A549 (cell line): ENCODE measurements at regions not wholly inside any gene's neighbourhood (a gene's known extent, or its start where the extent isn't known, plus 50 kb on each side); places are given as distances from the start of the nearest gene placed in this dataset.

Experiments used
- ATAC-seq, 2 experiments: fragments of 200-7000 bp in 1 of 2; fragments of >200 bp in 1 of 2; cut with Nextera tagmentation in 1 of 2; cut with Tn5 transposase in 1 of 2; 3 replicates each; pipeline versions ENCODE4 v1.8.0 to v1.9.1; 2018 to 2020; ENCODE audit warnings: mild to moderate bottlenecking in 1 of 2, moderate library complexity in 1 of 2
- CTCF ChIA-PET: fragments of 300-600 bp; sonication (Branson Sonifier 250); formaldehyde crosslinking; extraction: SDS; loops from one replicate; lab custom pipeline; 2021; ENCODE audit warnings: antibody characterized with exemption, inconsistent platforms; lab: Yijun Ruan, JAX
- POLR2A ChIA-PET: fragments of 350-600 bp; formaldehyde crosslinking; extraction: SDS; loops from one replicate; lab custom pipeline; 2021; ENCODE audit warnings: antibody characterized with exemption, inconsistent platforms; lab: Yijun Ruan, JAX
- DNase-seq, 2 experiments: peaks; one replicate each; pipeline versions ENCODE4 v3.0.0 to v3.0.0-alpha.2; 2011 to 2016; ENCODE audit warnings: low read depth in 1 of 2, low spot score in 1 of 2
- FAIRE-seq: peaks from 2 replicates; lab custom pipeline; 2011; peaks lifted over from hg19 to GRCh38; lab: Jason Lieb, UNC
- H3K27ac ChIP-seq, 2 experiments: fragments of >200 bp; sonication (Bioruptor Twin); formaldehyde crosslinking; 3 replicates each; pipeline ENCODE4 v1.5.1; 2016 to 2017
- H3K4me1 ChIP-seq: fragments of >200 bp; sonication (Bioruptor Twin); formaldehyde crosslinking; 3 replicates; pipeline ENCODE4 v1.6.1; 2016
- H3K4me2 ChIP-seq: fragments of >200 bp; sonication (Bioruptor Twin); formaldehyde crosslinking; 3 replicates; pipeline ENCODE4 v1.6.1; 2016
- H3K4me3 ChIP-seq: fragments of >200 bp; sonication (Bioruptor Twin); formaldehyde crosslinking; 3 replicates; pipeline ENCODE4 v1.5.1; 2016
- H3K9me3 ChIP-seq: fragments of >200 bp; sonication (Bioruptor Twin); formaldehyde crosslinking; 3 replicates; pipeline ENCODE4 v1.6.1; 2016
- CBX2 ChIP-seq: fragments of 200-600 bp; sonication (generic); IDR thresholded peaks from 2 replicates; pipeline ENCODE4 v1.6.1; 2016; ENCODE audit warnings: low read depth, mild to moderate bottlenecking, borderline replicate concordance
- CHD2 ChIP-seq: fragments of 150-350 bp; IDR thresholded peaks from 2 replicates; pipeline ENCODE4 v1.6.1; 2014; ENCODE audit warnings: low read length; ENCODE audit not compliant: partially characterized antibody
- CHD4 ChIP-seq: fragments of 200-600 bp; sonication (generic); IDR thresholded peaks from 2 replicates; pipeline ENCODE4 v1.6.1; 2016; ENCODE audit warnings: antibody characterized with exemption, mild to moderate bottlenecking, borderline replicate concordance
- EHMT2 ChIP-seq: fragments of 200-600 bp; sonication (generic); IDR thresholded peaks from 2 replicates; pipeline ENCODE4 v1.6.1; 2016; ENCODE audit warnings: antibody characterized with exemption, low read depth, mild to moderate bottlenecking, moderate library complexity
- FOXS1 ChIP-seq: fragments of 250-450 bp; sonication (Bioruptor Pico); IDR thresholded peaks from 2 replicates; pipeline ENCODE4 v1.5.0; 2020; ENCODE audit warnings: mild to moderate bottlenecking, moderate library complexity
- HMGXB4 ChIP-seq: fragments of 250-450 bp; sonication (Bioruptor Pico); IDR thresholded peaks from 2 replicates; pipeline ENCODE4 v1.5.0; 2021; ENCODE audit warnings: mild to moderate bottlenecking, moderate library complexity, borderline replicate concordance
- HOXA7 ChIP-seq: fragments of 250-450 bp; sonication (Bioruptor Pico); IDR thresholded peaks from 2 replicates; pipeline ENCODE4 v1.5.0; 2020; ENCODE audit warnings: mild to moderate bottlenecking, moderate library complexity
- JUN ChIP-seq, 2 experiments: fragments of >200 bp; sonication (Bioruptor Twin); formaldehyde crosslinking; IDR thresholded peaks; 2 replicates in 1 of 2; 3 replicates in 1 of 2; pipeline ENCODE4 v1.6.1; 2016 to 2017
- JUNB ChIP-seq: fragments of >200 bp; sonication (Bioruptor Twin); formaldehyde crosslinking; IDR thresholded peaks from 2 replicates; pipeline ENCODE4 v1.6.1; 2016
- MAFK ChIP-seq: fragments of 450-650 bp; IDR thresholded peaks from 2 replicates; pipeline ENCODE4 v1.6.1; 2014; ENCODE audit not compliant: partially characterized antibody
- MAZ ChIP-seq: fragments of 150-350 bp; IDR thresholded peaks from 2 replicates; pipeline ENCODE4 v1.6.1; 2014; ENCODE audit warnings: antibody characterized with exemption, low read depth, low read length, borderline replicate concordance
- NPAS2 ChIP-seq: fragments of 250-450 bp; sonication (Bioruptor Pico); IDR thresholded peaks from 2 replicates; pipeline ENCODE4 v1.8.0; 2022; ENCODE audit warnings: mild to moderate bottlenecking, moderate library complexity, borderline replicate concordance
- RAD21 ChIP-seq, 2 experiments: fragments of >200 bp in 1 of 2; sonication (Bioruptor Twin) in 1 of 2; formaldehyde crosslinking in 1 of 2; IDR thresholded peaks in 1 of 2; conservative IDR thresholded peaks in 1 of 2; 2 replicates in 1 of 2; 3 replicates in 1 of 2; pipeline ENCODE4 v1.6.1; 2012 to 2018; ENCODE audit warnings: inconsistent platforms in 1 of 2
- RARB ChIP-seq: fragments of 250-450 bp; sonication (Bioruptor Pico); IDR thresholded peaks from 2 replicates; pipeline ENCODE4 v1.8.0; 2021; ENCODE audit warnings: mild to moderate bottlenecking, moderate library complexity
- REST ChIP-seq: fragments of 200-600 bp; sonication (generic); IDR thresholded peaks from 2 replicates; pipeline ENCODE4 v1.6.1; 2016; ENCODE audit warnings: antibody characterized with exemption, mild to moderate bottlenecking, moderate library complexity
- RFX5 ChIP-seq: fragments of 450-650 bp; IDR thresholded peaks from 2 replicates; pipeline ENCODE4 v1.7.1; 2014; ENCODE audit warnings: antibody characterized with exemption, mild to moderate bottlenecking, moderate library complexity
- RNF2 ChIP-seq: fragments of 200-600 bp; sonication (generic); IDR thresholded peaks from 2 replicates; pipeline ENCODE4 v1.6.1; 2016; ENCODE audit warnings: low read depth, mild to moderate bottlenecking, antibody characterized with exemption, moderate library complexity, borderline replicate concordance
- TFCP2L1 ChIP-seq: fragments of 250-450 bp; sonication (Bioruptor Pico); IDR thresholded peaks from 2 replicates; pipeline ENCODE4 v1.5.0; 2021; ENCODE audit warnings: mild to moderate bottlenecking
- TP53 ChIP-seq: fragments of 250-450 bp; sonication (Bioruptor Pico); IDR thresholded peaks from 2 replicates; pipeline ENCODE4 v1.5.0; 2021; ENCODE audit warnings: mild to moderate bottlenecking, moderate library complexity
- WGBS: methylation state at CpG from one replicate; pipeline ENCODE4 v1.1.6; 2017; ENCODE audit errors: missing lambda C conversion rate; 5-methylcytosine and 5-hydroxymethylcytosine counted together
- TF ChIP-seq, protein P1 (sequence below): IDR thresholded peaks from 2 replicates; pipeline ENCODE4 v1.6.1; 2012; ENCODE audit warnings: low read depth, borderline replicate concordance
- TF ChIP-seq, protein P2 (sequence below): IDR thresholded peaks from 2 replicates; pipeline ENCODE4 v1.6.1; 2012

DNA sequence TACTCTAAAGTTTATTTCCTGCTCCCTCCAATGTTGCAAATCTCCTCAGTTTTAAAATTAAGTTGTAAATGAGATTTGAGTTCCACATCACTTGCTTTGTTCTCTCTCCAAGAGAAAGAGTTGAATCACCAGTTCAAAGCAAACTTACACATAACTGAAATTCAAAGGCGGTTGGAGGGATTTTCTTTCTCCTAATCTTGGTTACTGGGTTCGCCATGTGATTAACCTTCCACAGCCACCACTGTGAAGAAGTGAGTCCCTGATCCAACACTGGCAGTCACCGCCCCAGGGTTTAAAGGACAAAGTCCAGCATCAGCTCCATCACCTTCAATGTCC lies 247.1 kb downstream of the MYCN start:
- FAIRE-seq, result no peak
- no peak for DNase-seq
- H3K4me3 ChIP-seq, result no peak overlapping the region
- WGBS, result 42% methylated on average over 3 of the region's 3 CpGs
- H3K9me3 ChIP-seq, result peaks cover 2% of the 10 kb centered on the region; the same call in 1 of the 3 replicates
- H3K4me2 ChIP-seq, result no peak overlapping the region
- ChIA-PET CTCF (no interaction called here), POLR2A (no interaction called here)
- ATAC-seq, result no peak
- H3K4me1 ChIP-seq, result no peaks in the 10 kb centered on the region
- TF ChIP-seq TP53 (CRISPR knock-in tag), result no peak
- TF ChIP-seq TFCP2L1 (CRISPR knock-in tag), result no peak
- no peak overlapping the region for H3K27ac ChIP-seq

DNA sequence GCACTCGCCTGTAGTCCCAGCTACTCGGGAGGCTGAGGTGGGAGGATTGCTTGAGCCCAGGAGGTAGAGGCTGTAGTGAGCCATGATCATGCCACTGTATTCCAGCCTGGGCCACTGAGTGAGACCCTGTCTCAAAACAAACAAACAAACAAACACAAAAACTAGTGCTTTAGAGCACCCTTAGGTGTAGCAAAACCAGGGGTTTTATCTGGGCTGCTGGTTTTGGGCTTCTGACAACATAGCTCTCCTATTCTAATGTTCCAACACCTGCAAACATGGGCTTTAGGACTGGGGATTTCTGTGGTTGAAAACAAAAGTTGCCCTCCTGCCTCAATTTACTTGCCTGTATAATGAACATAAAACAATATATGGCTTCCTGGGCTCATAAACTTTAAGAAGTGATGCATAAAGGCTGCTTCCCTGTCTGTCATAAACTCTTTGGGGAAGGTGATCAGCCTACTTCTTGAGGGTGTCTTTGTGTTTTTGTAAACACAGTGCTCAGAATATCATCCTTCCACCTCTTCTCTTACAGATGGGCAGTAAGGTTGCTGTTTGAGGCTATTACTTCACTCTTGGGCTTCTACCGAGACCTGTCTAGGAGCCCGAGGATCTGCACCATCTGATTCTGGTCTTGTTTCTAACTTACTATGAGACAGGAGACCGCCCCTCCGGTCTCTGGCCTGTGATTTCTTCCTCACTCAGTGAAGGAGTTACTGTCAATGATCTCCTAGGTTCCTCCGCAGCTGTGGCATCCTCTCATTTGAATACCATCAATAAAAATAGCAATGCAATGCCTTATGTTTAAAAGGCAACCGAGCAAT lies 246.5 kb downstream of the MYCN start:
- Histone ChIP-seq H3K4me1 (no peaks in the 10 kb centered on the region), H3K9me3 (no peaks in the 10 kb centered on the region), H3K4me2 (no peak overlapping the region), H3K4me3 (no peak overlapping the region)
- 45% methylated on average over 8 of the region's 8 CpGs for WGBS
- ATAC-seq (no peak), DNase-seq (no peak)
- POLR2A ChIA-PET, result no interaction called here
- CTCF ChIA-PET, result no interaction called here
- TF ChIP-seq CBX2 (no peak), RAD21 (conservative IDR thresholded peaks at IDR 0.05 in 1 of 2, IDR thresholded peaks at IDR 0.05 in 1 of 2) (no peak), JUNB (no peak), MAZ (no peak), RARB (CRISPR knock-in tag) (no peak), HOXA7 (CRISPR knock-in tag) (no peak), MAFK (no peak), RNF2 (no peak), CHD4 (no peak), EHMT2 (no peak), NPAS2 (CRISPR knock-in tag) (no peak), REST (no peak), FOXS1 (CRISPR knock-in tag) (no peak)
- TF ChIP-seq, protein P1, sequence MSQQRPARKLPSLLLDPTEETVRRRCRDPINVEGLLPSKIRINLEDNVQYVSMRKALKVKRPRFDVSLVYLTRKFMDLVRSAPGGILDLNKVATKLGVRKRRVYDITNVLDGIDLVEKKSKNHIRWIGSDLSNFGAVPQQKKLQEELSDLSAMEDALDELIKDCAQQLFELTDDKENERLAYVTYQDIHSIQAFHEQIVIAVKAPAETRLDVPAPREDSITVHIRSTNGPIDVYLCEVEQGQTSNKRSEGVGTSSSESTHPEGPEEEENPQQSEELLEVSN, result no peak
- TF ChIP-seq, all 56 proteins: peak for 0
- no peak for FAIRE-seq
- H3K27ac ChIP-seq, result no peak overlapping the region

DNA sequence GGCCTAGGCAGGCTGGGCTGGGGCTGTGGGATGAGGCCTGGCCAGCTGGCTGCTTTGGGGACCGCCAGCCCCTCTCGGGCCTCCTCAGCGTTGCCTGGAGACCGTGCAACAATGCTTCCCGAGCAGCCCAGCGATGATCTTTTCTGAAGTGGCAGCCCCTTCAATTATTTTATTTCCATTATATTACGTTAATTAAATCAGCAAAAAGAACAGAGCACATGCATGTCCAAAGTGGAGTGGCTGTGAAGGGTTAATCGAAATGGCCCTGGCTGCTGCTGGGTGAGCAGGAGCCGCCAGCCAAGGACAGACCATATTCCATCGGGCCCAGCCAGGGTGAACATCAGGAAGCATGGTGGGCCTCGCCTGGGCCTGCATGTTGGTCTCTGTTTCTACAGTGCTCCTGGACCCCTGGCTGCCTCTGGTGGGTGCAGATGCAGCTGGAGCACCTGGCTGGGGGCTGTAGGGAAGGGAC lies 245.5 kb downstream of the MYCN start:
- no peak for TF ChIP-seq CHD4
- no peak for TF ChIP-seq JUN (IDR thresholded peaks at IDR 0.05)
- TF ChIP-seq RFX5, result no peak
- no peak for TF ChIP-seq HMGXB4 (CRISPR knock-in tag)
- TF ChIP-seq EHMT2, result no peak
- TF ChIP-seq, protein P2, sequence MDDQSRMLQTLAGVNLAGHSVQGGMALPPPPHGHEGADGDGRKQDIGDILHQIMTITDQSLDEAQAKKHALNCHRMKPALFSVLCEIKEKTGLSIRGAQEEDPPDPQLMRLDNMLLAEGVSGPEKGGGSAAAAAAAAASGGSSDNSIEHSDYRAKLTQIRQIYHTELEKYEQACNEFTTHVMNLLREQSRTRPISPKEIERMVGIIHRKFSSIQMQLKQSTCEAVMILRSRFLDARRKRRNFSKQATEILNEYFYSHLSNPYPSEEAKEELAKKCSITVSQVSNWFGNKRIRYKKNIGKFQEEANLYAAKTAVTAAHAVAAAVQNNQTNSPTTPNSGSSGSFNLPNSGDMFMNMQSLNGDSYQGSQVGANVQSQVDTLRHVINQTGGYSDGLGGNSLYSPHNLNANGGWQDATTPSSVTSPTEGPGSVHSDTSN, result no peak
- TF ChIP-seq CHD2, result no peak
- H3K9me3 ChIP-seq, result no peaks in the 10 kb centered on the region
- WGBS, result 48% methylated on average over 11 of the region's 11 CpGs
- DNase-seq, result no peak
- H3K27ac ChIP-seq, result no peak overlapping the region
- no peak overlapping the region for H3K4me2 ChIP-seq
- POLR2A ChIA-PET, result no interaction called here
- no peak for ATAC-seq
- CTCF ChIA-PET, result no interaction called here
- no peak overlapping the region for H3K4me3 ChIP-seq
- FAIRE-seq, result no peak
- H3K4me1 ChIP-seq, result no peaks in the 10 kb centered on the region
